ENCODE measurements at regions not wholly inside any gene's neighbourhood (a gene's known extent, or its start where the extent isn't known, plus 50 kb on each side); places are given as distances from the start of the nearest gene placed in this dataset.

GRCh38 chr22:48096851-48097665 is 1334.6 kb downstream of the TBC1D22A start:
- DNase-seq (ENCODE audit: low spot score), result no peak
- no peak overlapping the region for H3K4me3 ChIP-seq
- TF ChIP-seq CTCF (IDR thresholded peaks at IDR 0.05), result no peak
- no peaks in the 10 kb centered on the region for H3K36me3 ChIP-seq
- ATAC-seq (ENCODE audit: insufficient number of reproducible peaks, low FRiP score, low read depth), result no peak
- H3K9me3 ChIP-seq, result no peaks in the 10 kb centered on the region
- no peak overlapping the region for H3K27ac ChIP-seq
- H3K27me3 ChIP-seq (replicated peaks; ENCODE audit: insufficient read depth), result no peaks in the 10 kb centered on the region
- no peaks in the 10 kb centered on the region for H3K4me1 ChIP-seq (ENCODE audit: control insufficient read depth in 1 of 2, low read depth in 2 of 2)

GRCh38 chr22:48096411-48096810 is 1334.0 kb downstream of the TBC1D22A start:
- no peak for TF ChIP-seq CTCF (IDR thresholded peaks at IDR 0.05)
- Histone ChIP-seq H3K36me3 (no peaks in the 10 kb centered on the region), H3K9me3 (no peaks in the 10 kb centered on the region), H3K4me1 (ENCODE audit: control insufficient read depth in 1 of 2, low read depth in 2 of 2) (no peaks in the 10 kb centered on the region), H3K27me3 (replicated peaks; ENCODE audit: insufficient read depth) (no peaks in the 10 kb centered on the region), H3K27ac (no peak overlapping the region), H3K4me3 (no peak overlapping the region)
- DNase-seq (ENCODE audit: low spot score) (no peak), ATAC-seq (ENCODE audit: insufficient number of reproducible peaks, low FRiP score, low read depth) (no peak)

GRCh38 chr22:48093981-48094380 is 1331.5 kb downstream of the TBC1D22A start:
- ATAC-seq (ENCODE audit: insufficient number of reproducible peaks, low FRiP score, low read depth), result no peak

GRCh38 chr22:48092866-48093265 is 1330.4 kb downstream of the TBC1D22A start:
- Histone ChIP-seq H3K4me1 (ENCODE audit: control insufficient read depth in 1 of 2, low read depth in 2 of 2) (peaks cover 0 to 10% of the 10 kb centered on the region in 2 donors), H3K4me3 (no peak overlapping the region), H3K36me3 (no peaks in the 10 kb centered on the region), H3K27me3 (replicated peaks; ENCODE audit: insufficient read depth) (no peaks in the 10 kb centered on the region), H3K9me3 (no peaks in the 10 kb centered on the region), H3K27ac (no peak overlapping the region)
- DNase-seq (ENCODE audit: low spot score) (no peak), ATAC-seq (ENCODE audit: insufficient number of reproducible peaks, low FRiP score, low read depth) (no peak)
- TF ChIP-seq CTCF (IDR thresholded peaks at IDR 0.05), result no peak

More at GRCh38 chr22:48093981-48094380, 1331.5 kb downstream of the TBC1D22A start:
- peaks cover 0 to 10% of the 10 kb centered on the region in 2 donors for H3K4me1 ChIP-seq (ENCODE audit: control insufficient read depth in 1 of 2, low read depth in 2 of 2)
- H3K4me3 ChIP-seq, result no peak overlapping the region
- no peak for DNase-seq (ENCODE audit: low spot score)
- no peaks in the 10 kb centered on the region for H3K27me3 ChIP-seq (replicated peaks; ENCODE audit: insufficient read depth)
- TF ChIP-seq CTCF (IDR thresholded peaks at IDR 0.05), result no peak
- H3K9me3 ChIP-seq, result no peaks in the 10 kb centered on the region
- H3K27ac ChIP-seq, result no peak overlapping the region
- H3K36me3 ChIP-seq, result no peaks in the 10 kb centered on the region

- H3K4me1 ChIP-seq (ENCODE audit: control insufficient read depth in 1 of 2, low read depth in 2 of 2), result peaks cover 0 to 10% of the 10 kb centered on the region in 2 donors
- no peak for ATAC-seq (ENCODE audit: insufficient number of reproducible peaks, low FRiP score, low read depth)
- H3K9me3 ChIP-seq, result no peaks in the 10 kb centered on the region
- H3K27ac ChIP-seq, result no peak overlapping the region
- no peak for TF ChIP-seq CTCF (IDR thresholded peaks at IDR 0.05)
- no peak overlapping the region for H3K4me3 ChIP-seq
- no peaks in the 10 kb centered on the region for H3K27me3 ChIP-seq (replicated peaks; ENCODE audit: insufficient read depth)
- no peak for DNase-seq (ENCODE audit: low spot score)
- no peaks in the 10 kb centered on the region for H3K36me3 ChIP-seq
Observed at GRCh38 chr22:48091656-48092223, 1329.3 kb downstream of the TBC1D22A start.
